NCI-H146 treated with DMSO at 0.1 percent for 48 hours (cell line): ENCODE measurements at regions not wholly inside any gene's neighbourhood (a gene's known extent, or its start where the extent isn't known, plus 50 kb on each side); places are given as distances from the start of the nearest gene placed in this dataset.
A peak's percentile ranks its signal among the peaks of the same experiment; 100 is the strongest.
"Not testable (repeated sequence)": the region's sequence is repeated elsewhere in the genome, so short reads cannot be mapped to it uniquely, and the experiment has no call there.

Experiments used
- DNase-seq: peaks from one replicate; lab custom pipeline; 2025; ENCODE audit not compliant: unreplicated experiment; lab: John Stamatoyannopoulos, UW

GRCh38 chr1:232859216-232859615 is 54.0 kb downstream of the MAP10 start:
- DNase-seq = no peak

GRCh38 chr1:232861107-232861506 is 55.9 kb downstream of the MAP10 start:
- no peak for DNase-seq

GRCh38 chr1:232863544-232864275 is 58.5 kb downstream of the MAP10 start:
- DNase-seq = no peak

GRCh38 chr1:232865102-232865931 is 60.1 kb downstream of the MAP10 start:
- DNase-seq = no peak

- peak; percentile 21 for DNase-seq
Observed at GRCh38 chr1:232868793-232869491, 63.7 kb downstream of the MAP10 start.

GRCh38 chr1:232871291-232871969 is 66.2 kb downstream of the MAP10 start:
- DNase-seq = not testable (repeated sequence)

GRCh38 chr1:232872284-232872683 is 67.1 kb downstream of the MAP10 start:
- no peak for DNase-seq

- DNase-seq = no peak
Observed at GRCh38 chr1:232872738-232873137, 67.5 kb downstream of the MAP10 start.

- DNase-seq = no peak
Observed at GRCh38 chr1:232873412-232873811, 68.2 kb downstream of the MAP10 start.

- no peak for DNase-seq
Observed at GRCh38 chr1:232873931-232874330, 68.7 kb downstream of the MAP10 start.

GRCh38 chr1:232875536-232875935 is 70.3 kb downstream of the MAP10 start:
- DNase-seq = no peak

GRCh38 chr1:232876506-232877364 is 71.5 kb downstream of the MAP10 start:
- DNase-seq = no peak

GRCh38 chr1:232877365-232878028 is 72.3 kb downstream of the MAP10 start:
- DNase-seq = no peak

GRCh38 chr1:232878086-232878485 is 72.3 kb upstream of the NTPCR start:
- no peak for DNase-seq

GRCh38 chr1:232880354-232880753 is 70.1 kb upstream of the NTPCR start:
- no peak for DNase-seq

GRCh38 chr1:232883992-232884661 is 66.3 kb upstream of the NTPCR start:
- DNase-seq = no peak

GRCh38 chr1:232886271-232886670 is 64.1 kb upstream of the NTPCR start:
- DNase-seq = no peak

GRCh38 chr1:232890340-232890943 is 60.0 kb upstream of the NTPCR start:
- no peak for DNase-seq

GRCh38 chr1:232891071-232891470 is 59.3 kb upstream of the NTPCR start:
- no peak for DNase-seq
